SK-N-SH treated with all-trans-retinoic acid at 6 μM for 48 hours (cell line): ENCODE measurements at regions not wholly inside any gene's neighbourhood (a gene's known extent, or its start where the extent isn't known, plus 50 kb on each side); places are given as distances from the start of the nearest gene placed in this dataset.

Experiments
- ARNTL ChIP-seq: fragments of 450-650 bp; formaldehyde crosslinking; IDR thresholded peaks from 2 replicates; pipeline ENCODE4 v1.5.0; 2020; ENCODE audit warnings: low read depth, mild to moderate bottlenecking, moderate library complexity, borderline replicate concordance
- BACH2 ChIP-seq: fragments of 250-450 bp; sonication (Bioruptor Pico); IDR thresholded peaks from 2 replicates; pipeline ENCODE4 v1.9.0; 2021; ENCODE audit warnings: mild to moderate bottlenecking, borderline replicate concordance
- ESRRG ChIP-seq: fragments of 250-450 bp; sonication (Bioruptor Pico); IDR thresholded peaks from 2 replicates; pipeline ENCODE4 v1.6.1; 2021; ENCODE audit warnings: mild to moderate bottlenecking
- GLIS3 ChIP-seq: fragments of 250-450 bp; sonication (Bioruptor Pico); IDR thresholded peaks from 2 replicates; pipeline ENCODE4 v1.5.0; 2020; ENCODE audit warnings: mild to moderate bottlenecking, moderate library complexity
- OSR1 ChIP-seq: fragments of 250-450 bp; sonication (Bioruptor Pico); IDR thresholded peaks from 2 replicates; pipeline ENCODE4 v1.8.0; 2022; ENCODE audit warnings: moderate library complexity, mild to moderate bottlenecking, inconsistent platforms
- PPARA ChIP-seq: fragments of 250-450 bp; sonication (Bioruptor Pico); IDR thresholded peaks from 2 replicates; pipeline ENCODE4 v1.5.0; 2020; ENCODE audit warnings: mild to moderate bottlenecking, borderline replicate concordance
- RARB ChIP-seq: fragments of 250-450 bp; sonication (Bioruptor Pico); IDR thresholded peaks from 2 replicates; pipeline ENCODE4 v1.8.0; 2021; ENCODE audit warnings: mild to moderate bottlenecking, moderate library complexity
- TOX ChIP-seq: fragments of 250-450 bp; sonication (Bioruptor Pico); IDR thresholded peaks from 2 replicates; pipeline ENCODE4 v1.8.0; 2021; ENCODE audit warnings: mild to moderate bottlenecking, moderate library complexity, borderline replicate concordance
- TSHZ2 ChIP-seq: fragments of 250-450 bp; sonication (Bioruptor Pico); IDR thresholded peaks from 2 replicates; pipeline ENCODE4 v1.5.0; 2020; ENCODE audit warnings: mild to moderate bottlenecking, moderate library complexity
- ZFP30 ChIP-seq: fragments of 450-650 bp; formaldehyde crosslinking; IDR thresholded peaks from 2 replicates; pipeline ENCODE4 v1.5.0; 2022; ENCODE audit warnings: mild to moderate bottlenecking, moderate library complexity
- ZNF565 ChIP-seq: fragments of 450-650 bp; formaldehyde crosslinking; conservative IDR thresholded peaks from 2 replicates; pipeline ENCODE4 v1.5.0; 2020; ENCODE audit warnings: low read depth, mild to moderate bottlenecking, moderate library complexity
- ZNF8 ChIP-seq: fragments of 450-650 bp; formaldehyde crosslinking; IDR thresholded peaks from 2 replicates; pipeline ENCODE4 v1.5.0; 2020; ENCODE audit warnings: mild to moderate bottlenecking, moderate library complexity
- TF ChIP-seq, protein P1 (sequence below): fragments of 250-450 bp; sonication (Bioruptor Pico); IDR thresholded peaks from 2 replicates; pipeline ENCODE4 v1.8.0; 2021; ENCODE audit warnings: low read depth, mild to moderate bottlenecking, moderate library complexity, borderline replicate concordance
- TF ChIP-seq, protein P2 (sequence below): fragments of 250-450 bp; sonication (Bioruptor Pico); IDR thresholded peaks from 2 replicates; pipeline ENCODE4 v1.8.0; 2020; ENCODE audit warnings: mild to moderate bottlenecking, moderate library complexity, borderline replicate concordance

DNA sequence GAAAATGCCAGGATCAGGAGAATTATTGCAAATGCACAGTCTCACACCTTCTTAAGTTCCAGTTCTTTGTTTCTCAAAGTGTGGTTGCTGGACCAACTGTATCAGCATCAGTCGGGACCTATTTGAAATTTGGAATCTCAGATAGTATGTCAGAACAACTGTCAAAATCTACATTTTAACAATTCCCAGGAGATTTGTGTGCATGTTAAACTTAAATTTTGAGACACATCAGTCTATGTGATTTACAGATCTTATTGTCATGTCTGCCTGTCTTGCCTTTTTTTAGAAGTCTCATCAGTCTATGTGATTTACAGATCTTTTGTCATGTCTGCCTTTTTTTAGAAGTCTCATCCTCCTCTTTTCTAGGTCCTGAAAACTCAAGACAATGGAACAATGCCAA lies 243.6 kb upstream of the MEIS1 start:
- TF ChIP-seq TSHZ2 (CRISPR knock-in tag): no peak
- TF ChIP-seq RARB (CRISPR knock-in tag): no peak
- no peak for TF ChIP-seq ZFP30 (CRISPR knock-in tag)
- no peak for TF ChIP-seq GLIS3 (CRISPR knock-in tag)
- TF ChIP-seq ESRRG (CRISPR knock-in tag): no peak
- TF ChIP-seq TOX (CRISPR knock-in tag): no peak
- TF ChIP-seq PPARA (CRISPR knock-in tag): no peak
- TF ChIP-seq BACH2 (CRISPR knock-in tag): no peak
- TF ChIP-seq, protein P1, sequence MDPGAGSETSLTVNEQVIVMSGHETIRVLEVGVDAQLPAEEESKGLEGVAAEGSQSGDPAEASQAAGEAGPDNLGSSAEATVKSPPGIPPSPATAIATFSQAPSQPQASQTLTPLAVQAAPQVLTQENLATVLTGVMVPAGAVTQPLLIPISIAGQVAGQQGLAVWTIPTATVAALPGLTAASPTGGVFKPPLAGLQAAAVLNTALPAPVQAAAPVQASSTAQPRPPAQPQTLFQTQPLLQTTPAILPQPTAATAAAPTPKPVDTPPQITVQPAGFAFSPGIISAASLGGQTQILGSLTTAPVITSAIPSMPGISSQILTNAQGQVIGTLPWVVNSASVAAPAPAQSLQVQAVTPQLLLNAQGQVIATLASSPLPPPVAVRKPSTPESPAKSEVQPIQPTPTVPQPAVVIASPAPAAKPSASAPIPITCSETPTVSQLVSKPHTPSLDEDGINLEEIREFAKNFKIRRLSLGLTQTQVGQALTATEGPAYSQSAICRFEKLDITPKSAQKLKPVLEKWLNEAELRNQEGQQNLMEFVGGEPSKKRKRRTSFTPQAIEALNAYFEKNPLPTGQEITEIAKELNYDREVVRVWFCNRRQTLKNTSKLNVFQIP (CRISPR knock-in tag): no peak
- TF ChIP-seq, protein P2, sequence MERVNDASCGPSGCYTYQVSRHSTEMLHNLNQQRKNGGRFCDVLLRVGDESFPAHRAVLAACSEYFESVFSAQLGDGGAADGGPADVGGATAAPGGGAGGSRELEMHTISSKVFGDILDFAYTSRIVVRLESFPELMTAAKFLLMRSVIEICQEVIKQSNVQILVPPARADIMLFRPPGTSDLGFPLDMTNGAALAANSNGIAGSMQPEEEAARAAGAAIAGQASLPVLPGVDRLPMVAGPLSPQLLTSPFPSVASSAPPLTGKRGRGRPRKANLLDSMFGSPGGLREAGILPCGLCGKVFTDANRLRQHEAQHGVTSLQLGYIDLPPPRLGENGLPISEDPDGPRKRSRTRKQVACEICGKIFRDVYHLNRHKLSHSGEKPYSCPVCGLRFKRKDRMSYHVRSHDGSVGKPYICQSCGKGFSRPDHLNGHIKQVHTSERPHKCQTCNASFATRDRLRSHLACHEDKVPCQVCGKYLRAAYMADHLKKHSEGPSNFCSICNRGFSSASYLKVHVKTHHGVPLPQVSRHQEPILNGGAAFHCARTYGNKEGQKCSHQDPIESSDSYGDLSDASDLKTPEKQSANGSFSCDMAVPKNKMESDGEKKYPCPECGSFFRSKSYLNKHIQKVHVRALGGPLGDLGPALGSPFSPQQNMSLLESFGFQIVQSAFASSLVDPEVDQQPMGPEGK (CRISPR knock-in tag): no peak
- TF ChIP-seq ZNF8: no peak
- no peak for TF ChIP-seq ARNTL (CRISPR knock-in tag)
- TF ChIP-seq OSR1: no peak
- no peak for TF ChIP-seq ZNF565
